ENCODE measurements at regions not wholly inside any gene's neighbourhood (a gene's known extent, or its start where the extent isn't known, plus 50 kb on each side); places are given as distances from the start of the nearest gene placed in this dataset. TPM values are rescaled to one million over a fixed set of nuclear protein-coding genes. Genes with fewer than 3 reads are reported as not detected.

Small RNA genes lying in the stretch of these regions (small RNA-seq; reads per million reads assigned to genes)
- gene RF00108: not detected
- not detected for gene RNY3P9
- gene RPL17P51: not detected
